Right lobe of liver (tissue), 6 donors: ENCODE measurements at regions not wholly inside any gene's neighbourhood (a gene's known extent, or its start where the extent isn't known, plus 50 kb on each side); places are given as distances from the start of the nearest gene placed in this dataset.

Experiments
- ATAC-seq, 4 donors: fragments of 200-7000 bp; cut with Tn5 transposase; one replicate each; pipeline ENCODE4 v1.9.1; 2020; ENCODE audit warnings: mild to moderate bottlenecking in 4 of 4, moderate library complexity in 4 of 4
- DNase-seq, 3 donors: peaks; one replicate each; pipeline ENCODE4 v3.0.0-alpha.2; 2020
- H3K27ac ChIP-seq, 3 donors: fragments of 200-600 bp; one replicate each; pipeline ENCODE4 v1.8.0; 2022
- H3K27me3 ChIP-seq, 2 donors: fragments of 200-600 bp; one replicate each; pipeline ENCODE4 v1.8.0; 2022
- H3K36me3 ChIP-seq, 4 donors: fragments of 200-600 bp; sonication (generic) in 1 of 4; one replicate each; pipeline versions ENCODE4 v1.5.1 to v1.8.0; 2017 to 2022; ENCODE audit warnings: control low read depth in 1 of 4
- H3K4me1 ChIP-seq, 4 donors: fragments of 200-600 bp; sonication (generic) in 1 of 4; one replicate each; pipeline versions ENCODE4 v1.5.1 to v1.8.0; 2017 to 2022; ENCODE audit warnings: control low read depth in 1 of 4
- H3K4me3 ChIP-seq, 3 donors: fragments of 200-600 bp; one replicate each; pipeline ENCODE4 v1.8.0; 2022
- H3K9me3 ChIP-seq, 4 donors: fragments of 200-600 bp; sonication (generic) in 1 of 4; one replicate each; pipeline versions ENCODE4 v1.5.1 to v1.8.0; 2017 to 2022; ENCODE audit warnings: control low read depth in 1 of 4
- CTCF ChIP-seq, 4 donors: fragments of 200-600 bp in 3 of 4; fragments of 450-650 bp in 1 of 4; IDR thresholded peaks; one replicate each; pipeline versions ENCODE4 v1.5.1 to v1.8.0; 2016 to 2022; ENCODE audit warnings: antibody characterized with exemption in 4 of 4, mild to moderate bottlenecking in 2 of 4
- POLR2A ChIP-seq: fragments of 450-650 bp; IDR thresholded peaks from one replicate; pipeline ENCODE4 v1.6.1; 2017; ENCODE audit warnings: antibody characterized with exemption, mild to moderate bottlenecking
- WGBS: methylation state at CpG from one replicate; pipeline ENCODE4 v1.1.6; 2018; ENCODE audit warnings: low coverage, low lambda C conversion rate; ENCODE audit not compliant: insufficient coverage; ENCODE audit errors: missing lambda C conversion rate; 5-methylcytosine and 5-hydroxymethylcytosine counted together
- intact Hi-C, 2 donors: fragments of 100-400 bp; cut with DNase I; formaldehyde crosslinking; loops; one replicate each; pipeline versions ENCODE4 v1.11.2 to v1.14.1; 2022
- donor health status: DM: no; HTN: yes; CAD: no.
- donor health status: DM: no; HTN: no; CAD: no.
- donor health status: DM: no; HTN: no; CAD: no.
- donor health status: DM: no; HTN: yes; CAD: no.
- donor health status: DM: no; HTN: yes; CAD: no.

GRCh38 chr13:112165712-112166111 is 98.8 kb downstream of the SOX1 start:
- Histone ChIP-seq H3K36me3 (no peaks in the 10 kb centered on the region), H3K9me3 (no peaks in the 10 kb centered on the region), H3K27me3 (no peaks in the 10 kb centered on the region), H3K27ac (no peak overlapping the region), H3K4me3 (no peak overlapping the region), H3K4me1 (no peaks in the 10 kb centered on the region)
- no peak for DNase-seq
- intact Hi-C loops: no loop called here
- WGBS: 33% methylated on average over 4 of the region's 9 CpGs
- no peak for ATAC-seq
- TF ChIP-seq POLR2A: no peak
- no peak for TF ChIP-seq CTCF (IDR thresholded peaks at IDR 0.05)

GRCh38 chr13:112168761-112169160 is 101.8 kb downstream of the SOX1 start:
- TF ChIP-seq POLR2A (no peak), CTCF (IDR thresholded peaks at IDR 0.05) (no peak)
- DNase-seq: no peak
- no peaks in the 10 kb centered on the region for H3K27me3 ChIP-seq
- H3K27ac ChIP-seq: no peak overlapping the region
- no peaks in the 10 kb centered on the region for H3K4me1 ChIP-seq
- WGBS: 83% methylated on average over 11 of the region's 11 CpGs
- no peaks in the 10 kb centered on the region for H3K9me3 ChIP-seq
- no peak for ATAC-seq
- no peak overlapping the region for H3K4me3 ChIP-seq
- no peaks in the 10 kb centered on the region for H3K36me3 ChIP-seq
- intact Hi-C loops: no loop called here

- H3K4me3 ChIP-seq: no peak overlapping the region
- ATAC-seq (peak in 1 of 4 donors; percentile 14), DNase-seq (peak in 1 of 3 donors; percentile 35)
- intact Hi-C loops: no loop called here
- no peaks in the 10 kb centered on the region for H3K4me1 ChIP-seq
- TF ChIP-seq POLR2A: no peak
- no peak for TF ChIP-seq CTCF (IDR thresholded peaks at IDR 0.05)
- no peaks in the 10 kb centered on the region for H3K27me3 ChIP-seq
- no peaks in the 10 kb centered on the region for H3K9me3 ChIP-seq
- 83% methylated on average over 6 of the region's 17 CpGs for WGBS
- H3K27ac ChIP-seq: no peak overlapping the region
- no peaks in the 10 kb centered on the region for H3K36me3 ChIP-seq
Observed at GRCh38 chr13:112169941-112170822, 103.2 kb downstream of the SOX1 start.

GRCh38 chr13:112170823-112171569 is 104.0 kb downstream of the SOX1 start:
- peak in 1 of 4 donors; percentile 10 for ATAC-seq
- peak in 1 of 3 donors; percentile 32 for DNase-seq
- intact Hi-C loops: no loop called here
- Histone ChIP-seq H3K9me3 (no peaks in the 10 kb centered on the region), H3K4me1 (no peaks in the 10 kb centered on the region), H3K27ac (no peak overlapping the region), H3K36me3 (no peaks in the 10 kb centered on the region), H3K4me3 (no peak overlapping the region), H3K27me3 (no peaks in the 10 kb centered on the region)
- WGBS: 87% methylated on average over 9 of the region's 15 CpGs
- TF ChIP-seq CTCF (IDR thresholded peaks at IDR 0.05) (no peak), POLR2A (no peak)
